Esophagus muscularis mucosa (tissue), 4 donors: ENCODE measurements at regions not wholly inside any gene's neighbourhood (a gene's known extent, or its start where the extent isn't known, plus 50 kb on each side); places are given as distances from the start of the nearest gene placed in this dataset.

Source experiments
- EP300 ChIP-seq: sonication (generic); formaldehyde crosslinking; IDR thresholded peaks from one replicate; pipeline ENCODE4 v1.6.1; 2017; ENCODE audit warnings: antibody characterized with exemption
- POLR2A ChIP-seq: fragments of 450-650 bp; IDR thresholded peaks from one replicate; pipeline ENCODE4 v1.6.1; 2017; ENCODE audit warnings: antibody characterized with exemption, moderate library complexity, mild to moderate bottlenecking, low read depth
- POLR2AphosphoS5 ChIP-seq, 2 donors: sonication (generic); formaldehyde crosslinking; IDR thresholded peaks; one replicate each; pipeline ENCODE4 v1.6.1; 2017; ENCODE audit warnings: antibody characterized with exemption in 2 of 2
- TF ChIP-seq, protein P1 (sequence below), 3 experiments: fragments of 200-600 bp in 2 of 3; fragments of 450-650 bp in 1 of 3; sonication (generic) in 2 of 3; IDR thresholded peaks; one replicate each; pipeline ENCODE4 v1.5.1; 2017 to 2019; ENCODE audit warnings: antibody characterized with exemption in 3 of 3, mild to moderate bottlenecking in 2 of 3, moderate library complexity in 1 of 3

DNA sequence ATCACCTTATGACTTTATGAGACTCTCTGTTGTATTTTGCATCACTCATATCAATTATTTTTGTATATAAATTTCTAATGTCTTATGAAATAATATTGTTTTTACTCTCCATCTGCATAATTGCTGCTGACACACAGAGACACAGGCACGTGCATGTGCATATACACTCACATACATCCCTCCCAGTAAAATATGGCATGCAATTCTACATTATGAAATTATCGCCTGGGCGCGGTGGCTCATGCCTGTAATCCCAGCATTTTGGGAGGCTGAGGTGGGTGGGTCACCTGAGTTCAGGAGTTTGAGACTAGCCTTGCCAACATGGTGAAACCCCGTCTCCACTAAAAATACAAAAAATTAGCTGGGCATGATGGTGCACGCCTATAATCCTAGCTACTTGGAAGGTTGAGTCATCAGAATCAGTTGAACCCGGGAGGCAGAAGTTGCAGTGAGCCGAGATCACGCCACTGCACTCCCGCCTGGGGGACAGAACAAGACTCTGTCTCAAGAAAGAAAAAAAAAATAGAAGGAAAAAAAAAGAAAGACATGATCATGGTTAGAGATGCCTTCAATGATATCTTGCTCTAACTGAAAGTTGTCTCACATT lies 96.7 kb upstream of the LUZP2 start:
- TF ChIP-seq POLR2A (no peak), POLR2AphosphoS5 (IDR thresholded peaks at IDR 0.05) (no peak), EP300 (no peak)
- TF ChIP-seq, protein P1, sequence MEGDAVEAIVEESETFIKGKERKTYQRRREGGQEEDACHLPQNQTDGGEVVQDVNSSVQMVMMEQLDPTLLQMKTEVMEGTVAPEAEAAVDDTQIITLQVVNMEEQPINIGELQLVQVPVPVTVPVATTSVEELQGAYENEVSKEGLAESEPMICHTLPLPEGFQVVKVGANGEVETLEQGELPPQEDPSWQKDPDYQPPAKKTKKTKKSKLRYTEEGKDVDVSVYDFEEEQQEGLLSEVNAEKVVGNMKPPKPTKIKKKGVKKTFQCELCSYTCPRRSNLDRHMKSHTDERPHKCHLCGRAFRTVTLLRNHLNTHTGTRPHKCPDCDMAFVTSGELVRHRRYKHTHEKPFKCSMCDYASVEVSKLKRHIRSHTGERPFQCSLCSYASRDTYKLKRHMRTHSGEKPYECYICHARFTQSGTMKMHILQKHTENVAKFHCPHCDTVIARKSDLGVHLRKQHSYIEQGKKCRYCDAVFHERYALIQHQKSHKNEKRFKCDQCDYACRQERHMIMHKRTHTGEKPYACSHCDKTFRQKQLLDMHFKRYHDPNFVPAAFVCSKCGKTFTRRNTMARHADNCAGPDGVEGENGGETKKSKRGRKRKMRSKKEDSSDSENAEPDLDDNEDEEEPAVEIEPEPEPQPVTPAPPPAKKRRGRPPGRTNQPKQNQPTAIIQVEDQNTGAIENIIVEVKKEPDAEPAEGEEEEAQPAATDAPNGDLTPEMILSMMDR (IDR thresholded peaks at IDR 0.05) = no peak
